AG09309 (cell line): ENCODE measurements at regions not wholly inside any gene's neighbourhood (a gene's known extent, or its start where the extent isn't known, plus 50 kb on each side); places are given as distances from the start of the nearest gene placed in this dataset.
"Not testable (repeated sequence)": the region's sequence is repeated elsewhere in the genome, so short reads cannot be mapped to it uniquely, and the experiment has no call there.

Experiments used
- DNase-seq: peaks from one replicate; pipeline ENCODE4 v3.0.0-alpha.2; 2010; ENCODE audit warnings: low read depth
- H3K4me3 ChIP-seq: 2 replicates; pipeline ENCODE4 v1.5.1; 2011; ENCODE audit warnings: mild to moderate bottlenecking, low read depth, low read length, moderate library complexity; ENCODE audit not compliant: control insufficient read depth
- CTCF ChIP-seq: IDR thresholded peaks from 2 replicates; pipeline ENCODE4 v1.5.1; 2011; ENCODE audit warnings: mild to moderate bottlenecking, low read depth, low read length, inconsistent platforms; ENCODE audit not compliant: insufficient read depth, control insufficient read depth; ENCODE audit errors: missing control alignments

- no peak for TF ChIP-seq CTCF
- DNase-seq, result no peak
- H3K4me3 ChIP-seq, result no peak overlapping the region
Measured at GRCh38 chr11:87897071-87897470, 278.2 kb downstream of the RAB38 start.

- TF ChIP-seq CTCF, result no peak
- no peak for DNase-seq
- no peak overlapping the region for H3K4me3 ChIP-seq
Measured at GRCh38 chr11:87894961-87895360, 280.3 kb downstream of the RAB38 start.

- no peak for TF ChIP-seq CTCF
- no peak overlapping the region for H3K4me3 ChIP-seq
- DNase-seq, result no peak
Measured at GRCh38 chr11:87892291-87892690, 283.0 kb downstream of the RAB38 start.

GRCh38 chr11:87889126-87889525, 286.1 kb downstream of the RAB38 start:
- H3K4me3 ChIP-seq, result no peak overlapping the region
- no peak for DNase-seq
- no peak for TF ChIP-seq CTCF

- not testable (repeated sequence) for H3K4me3 ChIP-seq
Measured at GRCh38 chr11:87885084-87885483, 290.2 kb downstream of the RAB38 start.

GRCh38 chr11:87879118-87879517, 296.1 kb downstream of the RAB38 start:
- DNase-seq, result no peak
- H3K4me3 ChIP-seq, result no peak overlapping the region
- no peak for TF ChIP-seq CTCF

More at GRCh38 chr11:87885084-87885483, 290.2 kb downstream of the RAB38 start:
- not testable (repeated sequence) for DNase-seq

GRCh38 chr11:87878373-87878825, 296.8 kb downstream of the RAB38 start:
- peak; percentile 59 for TF ChIP-seq CTCF
- DNase-seq, result peak; percentile 43
- no peak overlapping the region for H3K4me3 ChIP-seq
